HepG2 (cell line): ENCODE measurements at regions not wholly inside any gene's neighbourhood (a gene's known extent, or its start where the extent isn't known, plus 50 kb on each side); places are given as distances from the start of the nearest gene placed in this dataset.

Experiments
- ATAC-seq: fragments of 200-7000 bp; cut with Tn5 transposase; 3 replicates; pipeline ENCODE4 v1.9.1; 2020; ENCODE audit warnings: mild to moderate bottlenecking, moderate library complexity
- BruUV-seq: library from RNA; stranded (reverse); fragments of 400-500 nt; replicated peaks from 2 replicates; lab custom pipeline; 2021; lab: Mats Ljungman, UMichigan
- CTCF ChIA-PET: fragments of 300-600 bp; formaldehyde crosslinking; extraction: SDS; loops from one replicate; lab custom pipeline; 2021; ENCODE audit warnings: low total read pairs, inconsistent platforms, low intra/inter-chr PET ratio; lab: Yijun Ruan, JAX
- POLR2A ChIA-PET: fragments of 350-600 bp; sonication (Branson Sonifier 250); formaldehyde crosslinking; loops from one replicate; lab custom pipeline; 2020; ENCODE audit warnings: antibody characterized with exemption, inconsistent platforms; lab: Yijun Ruan, JAX
- DNase-seq: peaks from one replicate; pipeline ENCODE4 v3.0.0-alpha.2; 2015; ENCODE audit warnings: low spot score
- FAIRE-seq: peaks from 3 replicates; lab custom pipeline; 2011; peaks lifted over from hg19 to GRCh38; lab: Jason Lieb, UNC
- H2AFZ ChIP-seq: one replicate; pipeline ENCODE4 v1.6.1; 2011; ENCODE audit warnings: low read length, inconsistent platforms
- H3K27ac ChIP-seq: fragments of 300-600 bp; 3 replicates; pipeline ENCODE4 v1.8.0; 2011; ENCODE audit warnings: mixed run types, mild to moderate bottlenecking, mixed read lengths, low read length, inconsistent platforms; ENCODE audit not compliant: insufficient read depth; ENCODE audit errors: extremely low read length
- H3K27me3 ChIP-seq, 2 experiments: fragments of 200-600 bp in 1 of 2; 2 replicates in 1 of 2; 3 replicates in 1 of 2; pipeline versions ENCODE4 v1.6.0 to v1.8.0; 2011; ENCODE audit warnings: low read length in 2 of 2, mild to moderate bottlenecking in 2 of 2, moderate library complexity in 2 of 2, inconsistent platforms in 1 of 2; ENCODE audit not compliant: insufficient read depth in 2 of 2, control insufficient read depth in 1 of 2
- H3K36me3 ChIP-seq, 2 experiments: fragments of 200-600 bp in 1 of 2; replicated peaks in 1 of 2; 2 replicates in 1 of 2; 3 replicates in 1 of 2; pipeline versions ENCODE4 v1.5.1 to v1.8.0; 2011; ENCODE audit warnings: low read length in 2 of 2, inconsistent platforms in 1 of 2; ENCODE audit not compliant: insufficient read depth in 2 of 2, control insufficient read depth in 1 of 2
- H3K4me1 ChIP-seq: 2 replicates; pipeline ENCODE4 v1.5.1; 2012; ENCODE audit warnings: low read length, inconsistent platforms; ENCODE audit not compliant: insufficient read depth
- H3K4me2 ChIP-seq: 2 replicates; pipeline ENCODE4 v1.6.0; 2011; ENCODE audit warnings: low read depth, low read length, inconsistent platforms
- H3K4me3 ChIP-seq, 3 experiments: fragments of 200-600 bp in 1 of 3; sonication (generic), shearing (Covaris generic) in 1 of 3; replicated peaks in 1 of 3; 2 replicates each; pipeline ENCODE4 v1.5.1; 2011 to 2016; ENCODE audit warnings: low read length in 3 of 3, inconsistent platforms in 2 of 3, low read depth in 2 of 3, mild to moderate bottlenecking in 2 of 3, control low read depth in 1 of 3, mixed read lengths in 1 of 3; ENCODE audit not compliant: insufficient read depth in 1 of 3
- H3K79me2 ChIP-seq: one replicate; pipeline ENCODE4 v1.6.1; 2011; ENCODE audit warnings: low read length, inconsistent platforms; ENCODE audit not compliant: insufficient read depth
- H3K9ac ChIP-seq: 2 replicates; pipeline ENCODE4 v1.6.0; 2011; ENCODE audit warnings: mild to moderate bottlenecking, low read depth, low read length, inconsistent platforms; ENCODE audit not compliant: insufficient read depth
- H3K9me3 ChIP-seq: 2 replicates; pipeline ENCODE4 v1.5.1; 2012; ENCODE audit warnings: mild to moderate bottlenecking, low read length
- H4K20me1 ChIP-seq: 2 replicates; pipeline ENCODE4 v1.6.0; 2011; ENCODE audit warnings: inconsistent platforms, mild to moderate bottlenecking, low read length, moderate library complexity; ENCODE audit not compliant: insufficient read depth
- AGO1 ChIP-seq: fragments of 200-400 bp; formaldehyde crosslinking; IDR thresholded peaks from 2 replicates; pipeline ENCODE4 v1.6.1; 2017; ENCODE audit warnings: mild to moderate bottlenecking, low read depth, low read length, moderate library complexity; ENCODE audit not compliant: poor library complexity, severe bottlenecking
- ARHGAP35 ChIP-seq: sonication (generic); formaldehyde crosslinking; IDR thresholded peaks from 2 replicates; pipeline ENCODE4 v1.9.0; 2022; ENCODE audit warnings: mild to moderate bottlenecking, inconsistent platforms, moderate library complexity, missing genetic modification reagents, borderline replicate concordance
- DMAP1 ChIP-seq: IDR thresholded peaks from 2 replicates; pipeline ENCODE4 v1.6.1; 2016
- DPF2 ChIP-seq: sonication (generic); formaldehyde crosslinking; IDR thresholded peaks from 2 replicates; pipeline ENCODE4 v1.4.0; 2020; ENCODE audit warnings: mild to moderate bottlenecking, low read depth, missing genetic modification reagents, borderline replicate concordance
- FOXA3 ChIP-seq: IDR thresholded peaks from 2 replicates; pipeline ENCODE4 v1.6.1; 2016; ENCODE audit warnings: missing genetic modification reagents, missing compliant biosample characterization
- FOXK2 ChIP-seq: fragments of 450-650 bp; IDR thresholded peaks from 2 replicates; pipeline ENCODE4 v1.6.1; 2016
- FOXO1 ChIP-seq: sonication (generic); formaldehyde crosslinking; IDR thresholded peaks from 2 replicates; pipeline ENCODE4 v1.4.0; 2020; ENCODE audit warnings: missing genetic modification reagents
- IKZF5 ChIP-seq: IDR thresholded peaks from 2 replicates; pipeline ENCODE4 v1.6.1; 2018; ENCODE audit warnings: missing genetic modification reagents, mild to moderate bottlenecking, missing compliant biosample characterization
- JARID2 ChIP-seq: sonication (generic); formaldehyde crosslinking; IDR thresholded peaks from 2 replicates; pipeline ENCODE4 v1.8.1; 2023; ENCODE audit warnings: missing genetic modification reagents, inconsistent platforms; ENCODE audit not compliant: insufficient replicate concordance
- NCOA5 ChIP-seq: sonication (generic); formaldehyde crosslinking; IDR thresholded peaks from 2 replicates; pipeline ENCODE4 v1.4.0; 2020; ENCODE audit warnings: missing genetic modification reagents
- POLR2AphosphoS2 ChIP-seq: IDR thresholded peaks from 2 replicates; pipeline ENCODE4 v1.6.1; 2011; ENCODE audit warnings: low read depth, low read length, improper control_type of control experiment
- RARA ChIP-seq: IDR thresholded peaks from 2 replicates; pipeline ENCODE4 v1.6.1; 2016; ENCODE audit warnings: missing genetic modification reagents, missing compliant biosample characterization
- RBFOX2 ChIP-seq: fragments of 200-400 bp; formaldehyde crosslinking; IDR thresholded peaks from 2 replicates; pipeline ENCODE4 v1.6.1; 2017; ENCODE audit warnings: low read depth, mild to moderate bottlenecking, low read length
- REXO4 ChIP-seq: sonication (generic); formaldehyde crosslinking; IDR thresholded peaks from 2 replicates; pipeline ENCODE4 v1.8.0; 2022; ENCODE audit warnings: missing genetic modification reagents, mild to moderate bottlenecking, borderline replicate concordance
- SMARCC2 ChIP-seq: fragments of 450-650 bp; IDR thresholded peaks from 2 replicates; pipeline ENCODE4 v1.6.1; 2017; ENCODE audit warnings: antibody characterized with exemption, mild to moderate bottlenecking
- STAG1 ChIP-seq: sonication (generic); formaldehyde crosslinking; IDR thresholded peaks from 2 replicates; pipeline ENCODE4 v1.4.0; 2020; ENCODE audit warnings: missing genetic modification reagents
- ZC3H4 ChIP-seq: sonication (generic); formaldehyde crosslinking; IDR thresholded peaks from 2 replicates; pipeline ENCODE4 v1.4.0; 2020; ENCODE audit warnings: missing genetic modification reagents, borderline replicate concordance
- ZKSCAN8 ChIP-seq: IDR thresholded peaks from 2 replicates; pipeline ENCODE4 v1.6.1; 2016; ENCODE audit warnings: borderline replicate concordance, missing genetic modification reagents, missing compliant biosample characterization
- ZNF143 ChIP-seq: sonication (generic); formaldehyde crosslinking; IDR thresholded peaks from 2 replicates; pipeline ENCODE4 v1.4.0; 2020; ENCODE audit warnings: missing genetic modification reagents
- ZNF296 ChIP-seq: sonication (generic); formaldehyde crosslinking; conservative IDR thresholded peaks from 2 replicates; pipeline ENCODE4 v1.5.0; 2020; ENCODE audit warnings: mild to moderate bottlenecking, missing genetic modification reagents
- ZNF430 ChIP-seq: sonication (generic); formaldehyde crosslinking; IDR thresholded peaks from 2 replicates; pipeline ENCODE4 v1.9.0; 2021; ENCODE audit warnings: mild to moderate bottlenecking, missing genetic modification reagents
- ZNF530 ChIP-seq: sonication (generic); formaldehyde crosslinking; IDR thresholded peaks from 2 replicates; pipeline ENCODE4 v1.5.0; 2020; ENCODE audit warnings: low read depth, mild to moderate bottlenecking, missing genetic modification reagents
- ZNF546 ChIP-seq: sonication (generic); formaldehyde crosslinking; conservative IDR thresholded peaks from 2 replicates; pipeline ENCODE4 v1.8.1; 2023; ENCODE audit warnings: mild to moderate bottlenecking, missing genetic modification reagents
- ZNF670 ChIP-seq: sonication (generic); formaldehyde crosslinking; IDR thresholded peaks from 2 replicates; pipeline ENCODE4 v1.8.0; 2022; ENCODE audit warnings: mild to moderate bottlenecking, missing genetic modification reagents, borderline replicate concordance
- ZNF724P ChIP-seq: sonication (generic); formaldehyde crosslinking; IDR thresholded peaks from 2 replicates; pipeline ENCODE4 v1.8.0; 2022; ENCODE audit warnings: missing genetic modification reagents, borderline replicate concordance
- ZNF776 ChIP-seq: sonication (generic); formaldehyde crosslinking; IDR thresholded peaks from 2 replicates; pipeline ENCODE4 v1.4.0; 2020; ENCODE audit warnings: mild to moderate bottlenecking, missing genetic modification reagents
- ZNF883 ChIP-seq: sonication (generic); formaldehyde crosslinking; IDR thresholded peaks from 2 replicates; pipeline ENCODE4 v1.5.1; 2020; ENCODE audit warnings: mild to moderate bottlenecking, missing genetic modification reagents; ENCODE audit errors: not compliant biosample characterization
- ZSCAN5A ChIP-seq: sonication (generic); formaldehyde crosslinking; IDR thresholded peaks from 2 replicates; pipeline ENCODE4 v1.8.0; 2022; ENCODE audit warnings: mild to moderate bottlenecking, missing genetic modification reagents, borderline replicate concordance
- in situ Hi-C: cut with HindIII; loops from 2 replicates; pipeline ENCODE4 v1.10.0; 2017; ENCODE audit warnings: low pct_unique_long_range_greater_than_20kb; ENCODE audit not compliant: extremely low pct_ligation_motif_present
- intact Hi-C: fragments of 100-400 bp; cut with micrococcal nuclease; formaldehyde crosslinking; loops from one replicate; pipeline ENCODE4 v1.10.0; 2022; ENCODE audit not compliant: unreplicated experiment

- CTCF ChIA-PET, result no interaction called here
- POLR2A ChIA-PET, result no interaction called here
These were observed 553.6 kb upstream of the ATP2B1 start for GRCh38 chr12:90262251-90262650.

GRCh38 chr12:90261283-90261682 is 552.6 kb upstream of the ATP2B1 start:
- Histone ChIP-seq H2AFZ (no peak overlapping the region), H3K36me3 (no peaks in the 10 kb centered on the region), H4K20me1 (no peaks in the 10 kb centered on the region), H3K9ac (no peak overlapping the region), H3K27me3 (no peaks in the 10 kb centered on the region), H3K4me2 (no peak overlapping the region), H3K4me1 (no peaks in the 10 kb centered on the region), H3K4me3 (no peak overlapping the region), H3K9me3 (peaks cover 28% of the 10 kb centered on the region), H3K79me2 (no peaks in the 10 kb centered on the region), H3K27ac (no peak overlapping the region)
- no peak for ATAC-seq
- no peak for FAIRE-seq
- DNase-seq, result no peak
- intact Hi-C loops (no loop called here), in situ Hi-C loops (no loop called here)
- BruUV-seq, result no TSS peak
- ChIA-PET POLR2A (no interaction called here), CTCF (no interaction called here)
- TF ChIP-seq JARID2 (no peak), ZNF670 (CRISPR knock-in tag) (no peak), DMAP1 (CRISPR knock-in tag) (no peak), ZC3H4 (no peak), IKZF5 (CRISPR knock-in tag) (no peak), ZNF430 (CRISPR knock-in tag) (no peak), ZNF530 (no peak), FOXO1 (CRISPR knock-in tag) (no peak), ZNF724P (CRISPR knock-in tag) (no peak), ZNF776 (CRISPR knock-in tag) (no peak), ZSCAN5A (CRISPR knock-in tag) (no peak), RBFOX2 (no peak), FOXA3 (CRISPR knock-in tag) (no peak), DPF2 (CRISPR knock-in tag) (no peak)

More at GRCh38 chr12:90262251-90262650, 553.6 kb upstream of the ATP2B1 start:
- no peaks in the 10 kb centered on the region for H3K36me3 ChIP-seq
- in situ Hi-C loops (no loop called here), intact Hi-C loops (no loop called here)
- no peaks in the 10 kb centered on the region for H3K4me1 ChIP-seq
- H3K79me2 ChIP-seq, result no peaks in the 10 kb centered on the region
- FAIRE-seq (no peak), DNase-seq (no peak), ATAC-seq (no peak)
- H3K4me2 ChIP-seq, result no peak overlapping the region
- peaks cover 20% of the 10 kb centered on the region for H3K9me3 ChIP-seq
- H3K27ac ChIP-seq, result no peak overlapping the region
- no peaks in the 10 kb centered on the region for H4K20me1 ChIP-seq
- no peak overlapping the region for H3K9ac ChIP-seq
- H3K4me3 ChIP-seq, result no peak overlapping the region
- H2AFZ ChIP-seq, result no peak overlapping the region
- TF ChIP-seq ZNF143, result no peak
- no peak for TF ChIP-seq POLR2AphosphoS2
- TF ChIP-seq REXO4 (CRISPR knock-in tag), result no peak
- TF ChIP-seq ZKSCAN8, result no peak
- no peak for TF ChIP-seq SMARCC2
- no peak for TF ChIP-seq ZNF670 (CRISPR knock-in tag)
- TF ChIP-seq ZNF546, result no peak
- TF ChIP-seq RARA (CRISPR knock-in tag), result no peak
- TF ChIP-seq ARHGAP35 (CRISPR knock-in tag), result no peak
- no peak for TF ChIP-seq AGO1
- TF ChIP-seq FOXK2, result no peak
- TF ChIP-seq ZNF883, result no peak
- no peak for TF ChIP-seq STAG1 (CRISPR knock-in tag)
- TF ChIP-seq NCOA5 (CRISPR knock-in tag), result no peak
- TF ChIP-seq ZNF296 (CRISPR knock-in tag), result no peak
- BruUV-seq, result no TSS peak
- H3K27me3 ChIP-seq, result no peaks in the 10 kb centered on the region
